ENCODE measurements at regions not wholly inside any gene's neighbourhood (a gene's known extent, or its start where the extent isn't known, plus 50 kb on each side); places are given as distances from the start of the nearest gene placed in this dataset.

DNA sequence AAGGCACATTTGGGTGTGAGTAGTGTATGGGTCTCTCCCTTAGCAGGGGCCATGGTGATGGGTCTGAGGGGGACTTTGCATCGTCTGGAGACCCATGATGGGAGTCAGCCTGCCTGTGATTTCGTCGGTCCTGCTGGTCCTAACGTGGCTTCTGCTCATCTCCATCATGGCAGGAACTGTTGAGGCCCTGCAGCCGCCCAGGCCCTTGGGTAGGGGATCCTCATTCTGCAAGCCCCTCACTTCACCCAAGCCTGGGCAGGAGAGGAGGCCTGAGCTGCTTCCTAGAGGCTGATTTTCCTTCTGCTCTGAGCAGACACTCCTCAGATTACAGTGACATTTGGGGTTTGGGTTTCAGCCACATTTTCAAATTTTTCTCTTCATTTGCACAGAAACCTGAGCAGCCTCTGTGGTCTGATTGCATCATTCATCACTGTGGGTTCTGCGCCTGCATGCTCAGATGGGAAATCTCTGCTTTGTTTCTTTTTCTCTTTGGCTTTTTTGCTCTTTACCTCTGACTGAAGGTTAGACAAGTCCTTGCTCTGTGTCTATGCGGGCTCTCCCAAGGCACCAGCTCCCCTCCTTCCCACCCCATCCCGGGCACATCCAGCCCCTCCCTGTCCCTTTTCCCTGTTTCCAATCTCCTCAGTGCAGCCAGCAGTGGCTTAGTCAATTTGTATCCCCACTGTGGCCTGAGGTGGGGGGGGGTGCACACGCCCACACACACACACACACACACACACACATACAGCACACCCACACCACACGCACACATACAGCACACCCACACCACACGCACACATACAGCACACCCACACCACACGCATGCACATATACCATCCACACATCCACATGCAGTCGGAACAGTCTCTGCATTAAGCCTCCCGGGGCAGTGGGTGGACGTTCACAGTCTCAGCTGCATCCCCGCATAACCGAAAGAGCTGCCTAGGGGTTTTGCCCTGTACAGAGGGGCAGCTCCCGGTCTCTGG lies 305.4 kb upstream of the HS6ST1 start:
- no peaks in the 10 kb centered on the region for H3K79me2 ChIP-seq (ENCODE audit: control insufficient read depth, insufficient read depth, low read length)
- no peaks in the 10 kb centered on the region for H3K27me3 ChIP-seq (ENCODE audit: control insufficient read depth in 2 of 2, insufficient read depth in 2 of 2, low read length in 2 of 2)
- no peak for TF ChIP-seq MYC (IDR thresholded peaks at IDR 0.05; ENCODE audit: low read depth, low read length)
- TF ChIP-seq, protein P1, sequence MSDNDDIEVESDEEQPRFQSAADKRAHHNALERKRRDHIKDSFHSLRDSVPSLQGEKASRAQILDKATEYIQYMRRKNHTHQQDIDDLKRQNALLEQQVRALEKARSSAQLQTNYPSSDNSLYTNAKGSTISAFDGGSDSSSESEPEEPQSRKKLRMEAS (IDR thresholded peaks at IDR 0.05; ENCODE audit: insufficient read depth, insufficient read length), result no peak
- TF ChIP-seq, protein P2, sequence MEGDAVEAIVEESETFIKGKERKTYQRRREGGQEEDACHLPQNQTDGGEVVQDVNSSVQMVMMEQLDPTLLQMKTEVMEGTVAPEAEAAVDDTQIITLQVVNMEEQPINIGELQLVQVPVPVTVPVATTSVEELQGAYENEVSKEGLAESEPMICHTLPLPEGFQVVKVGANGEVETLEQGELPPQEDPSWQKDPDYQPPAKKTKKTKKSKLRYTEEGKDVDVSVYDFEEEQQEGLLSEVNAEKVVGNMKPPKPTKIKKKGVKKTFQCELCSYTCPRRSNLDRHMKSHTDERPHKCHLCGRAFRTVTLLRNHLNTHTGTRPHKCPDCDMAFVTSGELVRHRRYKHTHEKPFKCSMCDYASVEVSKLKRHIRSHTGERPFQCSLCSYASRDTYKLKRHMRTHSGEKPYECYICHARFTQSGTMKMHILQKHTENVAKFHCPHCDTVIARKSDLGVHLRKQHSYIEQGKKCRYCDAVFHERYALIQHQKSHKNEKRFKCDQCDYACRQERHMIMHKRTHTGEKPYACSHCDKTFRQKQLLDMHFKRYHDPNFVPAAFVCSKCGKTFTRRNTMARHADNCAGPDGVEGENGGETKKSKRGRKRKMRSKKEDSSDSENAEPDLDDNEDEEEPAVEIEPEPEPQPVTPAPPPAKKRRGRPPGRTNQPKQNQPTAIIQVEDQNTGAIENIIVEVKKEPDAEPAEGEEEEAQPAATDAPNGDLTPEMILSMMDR (IDR thresholded peaks at IDR 0.05; ENCODE audit: extremely low read depth in 1 of 2, insufficient read depth in 1 of 2, low read depth in 1 of 2, low read length in 2 of 2), result no peak
- H3K4me1 ChIP-seq (ENCODE audit: control insufficient read depth, extremely low read depth, insufficient read depth, low read length), result no peaks in the 10 kb centered on the region
- H3K9me3 ChIP-seq (replicated peaks; ENCODE audit: control insufficient read depth, insufficient read depth, low read length), result no peaks in the 10 kb centered on the region
- DNase-seq (ENCODE audit: low read depth, low spot score) (no peak), FAIRE-seq (no peak)
- H3K9me1 ChIP-seq (replicated peaks; ENCODE audit: control insufficient read depth, extremely low read depth, insufficient read depth, low read length), result no peaks in the 10 kb centered on the region
- no TSS peak for BruUV-seq (replicated peaks)
- H3K27ac ChIP-seq (ENCODE audit: insufficient read depth, low read depth, low read length), result no peak overlapping the region
- no peaks in the 10 kb centered on the region for H4K20me1 ChIP-seq (replicated peaks; ENCODE audit: control insufficient read depth, extremely low read depth, insufficient read depth, low read length)
- ChIA-PET CTCF (no interaction called here), POLR2A (no interaction called here)
- intact Hi-C loops (cut with micrococcal nuclease) (no loop called here), dilution Hi-C loops (cut with MboI; ENCODE audit: extremely low pct_ligation_motif_present, low sequenced_read_pairs) (no loop called here)
- H3K4me3 ChIP-seq (replicated peaks in 1 of 3; ENCODE audit: insufficient read depth in 1 of 3, low read depth in 1 of 3, low read length in 3 of 3), result no peak overlapping the region
- no peaks in the 10 kb centered on the region for H3K36me3 ChIP-seq (ENCODE audit: control insufficient read depth in 2 of 2, extremely low read depth in 1 of 2, insufficient read depth in 2 of 2, low read length in 2 of 2)
- no peak overlapping the region for H3K9ac ChIP-seq (replicated peaks; ENCODE audit: extremely low read depth, insufficient read depth, low read length)
- H3K4me2 ChIP-seq (ENCODE audit: insufficient read depth, low read length), result no peak overlapping the region
- no peak overlapping the region for H2AFZ ChIP-seq (ENCODE audit: low read depth, low read length)

DNA sequence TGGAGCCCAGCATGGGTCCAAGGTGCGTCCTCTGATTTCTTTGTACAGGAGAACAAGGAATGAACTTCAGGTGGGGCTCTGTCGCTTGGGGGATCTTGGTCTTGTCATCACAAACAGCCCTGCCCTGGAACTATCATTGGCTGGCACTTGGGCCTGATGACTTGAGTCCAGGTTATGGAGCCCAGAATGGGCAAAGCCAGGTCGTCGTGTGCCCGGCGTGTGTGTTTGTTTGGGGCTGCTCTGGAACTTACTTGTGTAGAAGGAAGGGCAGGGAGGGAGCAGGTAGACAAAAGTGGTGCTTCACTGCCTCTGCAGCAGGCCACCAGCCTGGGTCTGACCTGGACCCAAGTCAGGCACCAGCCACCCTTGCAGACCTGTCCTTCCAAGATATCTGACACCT lies 306.3 kb upstream of the HS6ST1 start:
- TF ChIP-seq JUN (IDR thresholded peaks at IDR 0.05; ENCODE audit: borderline replicate concordance, insufficient read depth, insufficient read length, low read depth) (no peak), GATA2 (IDR thresholded peaks at IDR 0.05; ENCODE audit: insufficient read depth, insufficient read length, low read depth, low read length) (no peak), FOS (IDR thresholded peaks at IDR 0.05; ENCODE audit: borderline replicate concordance, insufficient read depth, low read length) (no peak), POLR2AphosphoS5 (IDR thresholded peaks at IDR 0.05; ENCODE audit: insufficient read depth, low read depth, low read length) (no peak), MYC (IDR thresholded peaks at IDR 0.05; ENCODE audit: low read depth, low read length) (no peak), EZH2 (IDR thresholded peaks at IDR 0.05; ENCODE audit: borderline replicate concordance, low read depth, low read length, severe bottlenecking) (no peak), POLR2A (IDR thresholded peaks at IDR 0.05; ENCODE audit: low read depth, low read length) (no peak)
- TF ChIP-seq, protein P2 (IDR thresholded peaks at IDR 0.05; ENCODE audit: extremely low read depth in 1 of 2, insufficient read depth in 1 of 2, low read depth in 1 of 2, low read length in 2 of 2), result no peak
- TF ChIP-seq, protein P1 (IDR thresholded peaks at IDR 0.05; ENCODE audit: insufficient read depth, insufficient read length), result no peak
- no peak overlapping the region for H2AFZ ChIP-seq (ENCODE audit: low read depth, low read length)

More for the DNA sequence above, 306.3 kb upstream of the HS6ST1 start:
- Histone ChIP-seq H3K4me1 (ENCODE audit: control insufficient read depth, extremely low read depth, insufficient read depth, low read length) (no peaks in the 10 kb centered on the region), H3K9ac (replicated peaks; ENCODE audit: extremely low read depth, insufficient read depth, low read length) (no peak overlapping the region), H3K9me1 (replicated peaks; ENCODE audit: control insufficient read depth, extremely low read depth, insufficient read depth, low read length) (no peaks in the 10 kb centered on the region), H3K79me2 (ENCODE audit: control insufficient read depth, insufficient read depth, low read length) (no peaks in the 10 kb centered on the region), H3K27ac (ENCODE audit: insufficient read depth, low read depth, low read length) (no peak overlapping the region), H3K4me2 (ENCODE audit: insufficient read depth, low read length) (no peak overlapping the region), H4K20me1 (replicated peaks; ENCODE audit: control insufficient read depth, extremely low read depth, insufficient read depth, low read length) (no peaks in the 10 kb centered on the region), H3K36me3 (ENCODE audit: control insufficient read depth in 2 of 2, extremely low read depth in 1 of 2, insufficient read depth in 2 of 2, low read length in 2 of 2) (no peaks in the 10 kb centered on the region), H3K27me3 (ENCODE audit: control insufficient read depth in 2 of 2, insufficient read depth in 2 of 2, low read length in 2 of 2) (no peaks in the 10 kb centered on the region), H3K4me3 (replicated peaks in 1 of 3; ENCODE audit: insufficient read depth in 1 of 3, low read depth in 1 of 3, low read length in 3 of 3) (no peak overlapping the region), H3K9me3 (replicated peaks; ENCODE audit: control insufficient read depth, insufficient read depth, low read length) (no peaks in the 10 kb centered on the region)
- POLR2A ChIA-PET, result no interaction called here
- CTCF ChIA-PET, result no interaction called here
- no TSS peak for BruUV-seq (replicated peaks)
- no peak for FAIRE-seq
- dilution Hi-C loops (cut with MboI; ENCODE audit: extremely low pct_ligation_motif_present, low sequenced_read_pairs) (no loop called here), intact Hi-C loops (cut with micrococcal nuclease) (no loop called here)
- DNase-seq (ENCODE audit: low read depth, low spot score), result no peak
